ENCODE measurements at regions not wholly inside any gene's neighbourhood (a gene's known extent, or its start where the extent isn't known, plus 50 kb on each side); places are given as distances from the start of the nearest gene placed in this dataset.
"Not testable (repeated sequence)": the region's sequence is repeated elsewhere in the genome, so short reads cannot be mapped to it uniquely, and the experiment has no call there.

DNA sequence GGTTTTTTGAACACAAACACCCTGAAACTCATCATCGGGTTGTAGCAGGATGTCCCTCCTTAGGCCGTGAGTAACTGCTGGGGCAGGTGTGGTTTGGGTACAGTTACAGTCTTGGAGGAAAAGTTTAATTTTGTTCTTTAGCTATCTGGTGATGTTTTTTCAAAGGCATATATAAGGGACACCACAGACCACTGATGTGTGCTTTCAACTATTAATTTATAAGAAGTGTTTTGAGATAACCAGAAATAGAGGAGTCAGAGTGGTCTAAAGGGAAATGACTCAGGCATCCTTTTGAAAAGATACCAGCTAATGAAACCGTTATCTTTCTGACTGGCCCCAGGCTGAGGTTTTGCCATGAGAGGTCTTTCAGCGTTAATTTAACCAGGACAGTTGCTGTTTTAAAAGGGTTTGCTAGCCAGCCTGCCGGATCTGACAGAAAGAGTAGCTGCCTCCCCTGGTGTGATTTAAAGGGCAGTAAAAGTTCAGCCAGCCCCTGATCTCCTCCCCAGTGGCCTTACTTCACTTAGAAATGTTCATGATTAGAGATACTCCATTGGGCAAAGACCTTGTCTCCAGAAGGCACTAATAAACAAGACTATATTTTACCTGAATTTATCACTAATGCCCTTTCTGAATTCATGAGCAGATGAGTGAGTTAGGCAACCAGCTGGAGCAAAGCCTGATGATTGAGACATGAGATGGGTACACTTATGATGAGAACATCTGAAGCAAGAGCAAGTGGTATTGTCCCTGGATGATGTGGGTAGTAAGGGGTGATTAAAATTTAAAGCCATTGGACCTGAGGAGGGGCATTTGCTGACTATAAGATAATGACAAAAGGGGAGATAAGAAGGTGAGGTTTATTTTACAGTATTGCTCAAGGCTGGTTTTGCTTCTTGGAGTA, 482.5 kb upstream of the TBL1XR1 start:
- no peak for ATAC-seq

DNA sequence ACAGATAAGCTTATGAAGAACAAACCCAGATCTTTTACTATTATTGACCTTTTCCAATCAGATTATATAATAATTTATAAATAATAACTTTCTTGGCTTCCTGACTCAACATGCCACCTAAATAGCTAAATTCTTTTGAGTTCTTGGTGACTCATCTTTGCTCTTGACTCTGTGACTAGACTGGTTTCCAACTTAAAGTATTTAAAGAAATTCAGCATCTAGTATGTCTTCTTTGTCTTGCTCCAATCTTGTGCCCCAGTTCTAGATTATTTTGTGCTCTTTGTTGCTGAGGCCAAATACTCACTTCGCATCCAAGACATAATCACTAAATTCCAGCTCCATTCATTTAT, 483.2 kb upstream of the TBL1XR1 start:
- ATAC-seq, result no peak

DNA sequence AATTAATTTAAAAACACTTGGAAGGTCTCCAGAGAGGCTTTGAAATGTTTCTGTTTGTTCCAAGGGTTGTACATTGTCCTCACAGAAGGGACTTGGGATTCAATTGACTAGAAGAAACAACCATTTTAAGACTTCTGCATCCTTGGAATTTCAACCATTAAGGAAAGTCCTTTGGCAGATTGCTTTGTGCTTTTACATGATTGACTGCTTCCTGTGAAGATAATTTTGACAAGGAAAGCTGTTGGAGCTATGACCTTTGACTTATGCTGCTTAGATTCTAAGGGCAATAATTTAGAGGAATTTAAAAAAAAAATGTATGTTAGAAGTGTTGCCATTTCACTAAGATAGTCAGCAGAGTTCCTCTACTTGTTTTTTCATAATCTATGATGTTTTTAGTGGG, 483.9 kb upstream of the TBL1XR1 start:
- ATAC-seq, result no peak

DNA sequence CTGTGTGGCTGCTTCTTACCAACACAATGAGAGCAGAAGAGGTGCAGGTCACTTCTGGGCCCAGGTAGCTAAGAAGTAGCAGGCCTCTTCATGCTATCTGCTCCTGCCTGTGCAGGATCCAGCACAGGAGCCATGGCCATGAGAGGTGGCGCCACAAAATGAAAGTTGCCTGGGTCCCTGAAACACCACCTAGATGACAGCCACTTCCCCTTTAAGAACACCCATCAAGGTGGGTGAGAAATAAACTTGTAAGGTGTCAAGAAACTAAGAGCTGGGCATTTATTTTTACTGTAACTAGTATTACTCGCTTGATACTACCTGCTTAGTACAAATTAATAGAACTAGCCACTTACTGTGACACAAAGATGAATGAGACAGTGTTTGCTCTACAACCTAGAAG, 484.6 kb upstream of the TBL1XR1 start:
- no peak for ATAC-seq

DNA sequence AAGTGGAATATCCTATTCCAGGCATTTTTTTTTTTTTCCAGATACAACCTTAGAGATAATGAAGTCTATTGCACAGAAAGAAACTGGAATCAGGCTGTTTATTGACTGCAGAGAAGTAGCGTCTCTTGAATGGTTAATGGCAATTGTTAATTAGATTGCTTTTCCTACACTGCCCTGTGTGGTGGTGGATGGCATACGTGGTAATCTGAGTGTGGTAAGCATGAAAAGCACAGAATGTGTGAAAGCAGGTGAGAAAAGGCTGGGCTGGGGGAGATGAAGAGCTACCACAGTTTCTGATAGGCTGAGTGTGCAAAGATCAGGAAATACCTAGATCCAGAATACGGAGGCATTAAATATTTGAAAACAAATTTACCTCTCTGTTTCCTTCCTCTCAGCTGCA, 486.3 kb upstream of the TBL1XR1 start:
- ATAC-seq, result no peak

DNA sequence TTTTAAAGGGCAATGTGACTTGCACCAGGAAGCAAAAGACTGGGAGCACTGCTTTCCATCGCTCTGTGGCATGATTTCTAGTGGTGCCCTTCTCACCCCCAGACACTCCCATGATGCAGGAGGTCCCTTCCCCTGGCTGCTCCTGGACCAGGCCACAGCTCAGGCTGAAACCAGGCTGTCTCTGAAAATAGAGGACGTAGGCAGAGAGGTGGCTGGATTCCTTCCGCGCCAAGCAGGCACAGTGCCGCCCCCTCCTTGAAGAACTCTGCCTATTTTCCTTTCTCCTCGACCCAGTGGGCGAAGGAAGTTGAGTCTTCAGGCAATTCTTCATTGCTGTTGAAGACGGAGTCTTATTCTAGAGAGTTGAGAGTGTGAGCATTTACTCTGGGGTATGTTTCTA, 489.4 kb upstream of the TBL1XR1 start:
- no peak for ATAC-seq

DNA sequence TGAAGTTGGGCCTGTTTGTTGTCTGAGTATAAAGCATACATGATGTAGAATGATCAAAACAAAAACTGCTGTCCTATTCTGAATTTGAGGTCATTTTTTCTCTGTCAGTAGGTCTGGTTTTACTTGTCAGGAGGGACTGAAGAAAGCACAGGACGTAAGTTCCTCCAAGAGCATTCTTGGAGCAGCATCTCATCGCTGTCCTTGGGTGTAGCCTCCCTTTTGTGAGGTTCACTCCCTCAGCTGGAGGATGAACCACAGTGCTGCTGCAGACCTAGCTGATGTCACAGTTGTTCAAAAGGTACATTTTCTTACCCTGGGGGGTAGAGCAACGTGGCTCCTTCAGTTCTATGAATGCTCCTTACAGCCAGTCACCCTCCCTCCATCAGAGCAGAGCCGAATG, 490.0 kb upstream of the TBL1XR1 start:
- ATAC-seq, result peak; percentile 25

DNA sequence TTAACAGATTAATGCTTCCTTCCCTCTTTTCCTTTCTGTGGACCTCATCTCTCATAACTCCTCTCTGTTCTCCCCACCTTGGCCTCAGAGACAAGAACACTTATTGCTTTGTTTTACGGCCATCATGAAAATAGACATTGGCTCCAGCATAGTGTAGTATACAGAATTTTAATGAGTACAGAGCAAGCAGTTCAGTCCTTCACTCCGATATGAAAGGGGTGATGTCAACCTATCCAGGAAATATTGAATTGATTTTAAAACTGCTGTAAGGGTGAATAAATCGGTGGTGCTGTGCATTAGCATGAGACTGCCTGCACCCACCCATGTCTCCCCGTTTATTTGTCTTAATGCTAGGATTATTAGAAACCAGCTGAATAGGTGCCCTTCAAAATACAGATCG, 490.9 kb upstream of the TBL1XR1 start:
- ATAC-seq, result no peak

DNA sequence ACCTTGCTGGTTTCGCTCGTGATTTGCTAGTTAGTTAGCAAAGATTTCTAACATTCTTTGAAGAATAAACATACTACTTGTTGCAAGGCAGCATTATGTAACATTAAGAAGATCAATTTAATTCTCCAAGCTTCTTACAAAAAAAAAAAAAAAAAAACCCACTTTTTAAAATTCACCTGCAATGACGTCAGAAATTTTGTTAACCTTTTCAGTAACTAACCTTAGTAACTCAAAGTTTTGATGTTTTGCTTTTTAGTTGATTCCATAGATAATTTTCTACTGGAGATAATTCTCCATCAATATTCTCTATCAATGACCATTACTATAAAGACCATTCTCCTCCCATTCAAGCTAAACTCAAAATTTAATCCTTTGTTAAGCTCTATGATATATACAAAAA, 491.8 kb upstream of the TBL1XR1 start:
- no peak for ATAC-seq

DNA sequence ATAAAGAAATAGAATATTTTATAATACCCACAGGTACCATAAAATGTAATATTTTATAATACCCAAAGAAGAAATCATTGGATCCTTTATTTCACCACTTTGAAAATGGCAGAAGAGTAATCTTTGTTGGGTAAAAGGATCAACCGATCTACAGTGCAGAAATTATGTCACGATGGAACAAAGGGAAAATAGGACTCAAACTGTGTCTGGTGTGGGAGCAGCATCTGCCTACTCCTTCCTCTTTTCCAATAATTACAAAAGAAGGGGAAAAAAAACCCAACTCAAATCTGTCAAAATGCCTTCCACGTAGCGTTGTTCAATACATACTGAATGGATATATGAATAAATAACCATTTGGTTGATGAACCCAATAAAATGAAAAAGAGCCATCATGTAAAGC, 492.6 kb upstream of the TBL1XR1 start:
- no peak for ATAC-seq

DNA sequence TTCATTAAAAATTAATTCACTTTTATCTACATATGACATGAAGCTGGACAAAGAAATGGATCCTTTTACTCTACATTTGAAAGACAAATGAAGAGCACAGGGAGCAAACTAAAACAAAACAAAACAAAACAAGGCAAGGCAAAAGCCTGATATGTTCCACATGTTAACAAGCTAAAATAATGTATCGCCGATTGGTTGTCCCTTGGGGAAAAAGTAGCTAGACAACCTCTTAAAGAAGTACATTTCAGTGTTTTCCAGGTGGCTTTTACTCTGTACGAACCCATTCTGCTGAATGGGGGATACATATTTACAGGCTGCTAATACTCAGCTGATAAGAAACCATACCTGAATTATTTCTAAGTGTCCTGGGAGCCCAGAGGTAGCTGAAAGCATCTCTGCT, 493.0 kb upstream of the TBL1XR1 start:
- no peak for ATAC-seq

DNA sequence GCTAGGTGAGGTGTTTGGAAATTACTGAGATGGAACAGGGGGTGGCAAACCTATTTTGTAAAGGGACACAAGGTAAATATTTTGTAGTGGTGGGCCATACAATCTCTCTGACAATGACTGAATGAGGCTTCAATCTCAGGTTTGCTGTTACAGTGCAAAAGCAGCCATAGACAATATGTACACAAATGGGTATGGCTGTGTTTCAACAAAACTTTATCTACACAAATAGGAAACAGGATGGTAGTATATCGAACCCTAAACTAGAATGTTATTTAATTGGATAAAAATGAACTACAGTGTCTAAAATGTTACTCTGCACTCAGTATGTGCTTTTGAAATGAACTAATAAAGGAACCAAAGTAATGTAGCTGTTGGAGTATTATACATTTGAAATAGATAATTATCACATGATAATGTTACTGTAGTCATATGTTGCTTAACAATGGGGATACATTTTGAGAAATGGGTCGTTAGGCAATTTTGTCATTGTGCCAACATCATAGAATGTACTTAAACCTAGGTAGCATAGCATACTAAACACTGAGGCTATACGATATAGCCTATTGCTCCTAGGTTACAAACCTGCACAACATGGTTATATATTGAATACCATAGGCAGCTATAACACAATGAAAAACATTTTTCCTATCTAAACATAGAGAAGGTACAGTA, 495.2 kb upstream of the TBL1XR1 start:
- ATAC-seq, result no peak

DNA sequence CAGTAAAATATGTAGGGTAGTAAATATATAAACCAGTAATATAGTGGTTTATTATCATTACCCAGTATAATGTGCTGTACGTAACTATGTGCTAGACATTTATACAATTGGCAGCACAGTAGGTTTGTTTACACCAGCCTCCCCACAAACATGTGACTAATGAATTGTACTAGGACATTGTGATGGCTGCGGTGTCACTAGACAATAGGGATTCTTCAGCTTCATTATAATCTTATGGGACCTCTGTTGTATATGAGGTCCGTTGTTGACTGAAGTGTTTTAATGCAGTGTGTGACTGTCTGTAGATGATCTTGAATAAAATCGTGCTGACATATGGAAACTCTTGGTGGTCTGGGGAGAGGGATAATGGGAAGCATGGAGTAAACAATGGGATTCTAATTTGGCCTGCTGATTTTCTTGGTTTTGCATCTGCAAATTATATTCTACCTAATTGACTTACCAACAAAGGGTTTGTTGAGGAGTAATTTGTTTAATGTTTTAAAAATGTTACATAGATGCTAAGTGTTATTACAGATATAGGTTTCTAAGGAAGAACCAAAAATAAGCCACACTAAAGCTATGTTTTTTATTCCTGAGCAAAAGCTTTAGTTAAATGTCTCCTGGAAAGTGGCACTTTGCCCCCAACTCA, 496.5 kb upstream of the TBL1XR1 start:
- no peak for ATAC-seq

DNA sequence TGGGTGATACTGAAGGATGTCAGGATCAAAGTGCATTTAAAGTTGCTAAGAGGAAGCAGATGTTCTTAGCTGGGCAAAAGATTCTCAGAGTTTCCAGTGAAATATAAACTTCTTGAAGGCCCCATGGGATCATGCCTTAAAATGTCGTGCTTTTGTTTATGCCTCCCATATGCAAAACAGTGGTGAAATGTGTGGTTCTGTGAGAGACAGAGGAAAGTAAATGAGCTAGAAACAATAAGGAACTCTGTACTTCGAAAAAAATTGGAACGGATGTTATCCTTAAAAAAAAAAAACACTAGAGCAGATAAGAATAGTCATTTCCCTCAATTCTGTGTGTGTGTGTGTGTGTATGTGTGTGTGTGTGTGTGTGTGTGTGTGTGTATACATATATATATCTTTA, 497.0 kb upstream of the TBL1XR1 start:
- ATAC-seq, result no peak

DNA sequence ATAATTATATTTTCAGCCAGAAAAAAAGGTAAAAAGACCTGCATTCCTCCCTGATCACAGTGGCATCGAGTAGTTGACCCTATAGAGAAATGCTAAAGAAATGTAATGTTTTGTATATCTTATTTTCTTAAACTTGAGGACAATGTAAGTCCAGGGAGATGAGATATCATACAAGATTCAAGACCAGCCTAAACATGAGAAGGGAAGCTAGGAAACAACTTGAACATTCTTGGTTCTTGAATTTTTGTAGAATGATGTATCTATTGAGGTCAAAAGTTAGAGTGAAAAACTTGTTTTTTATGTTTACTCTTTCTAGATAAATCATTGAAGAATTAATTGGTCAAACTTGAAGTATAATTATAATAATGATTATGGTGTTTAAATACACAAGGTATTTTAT, 497.7 kb upstream of the TBL1XR1 start:
- no peak for ATAC-seq

DNA sequence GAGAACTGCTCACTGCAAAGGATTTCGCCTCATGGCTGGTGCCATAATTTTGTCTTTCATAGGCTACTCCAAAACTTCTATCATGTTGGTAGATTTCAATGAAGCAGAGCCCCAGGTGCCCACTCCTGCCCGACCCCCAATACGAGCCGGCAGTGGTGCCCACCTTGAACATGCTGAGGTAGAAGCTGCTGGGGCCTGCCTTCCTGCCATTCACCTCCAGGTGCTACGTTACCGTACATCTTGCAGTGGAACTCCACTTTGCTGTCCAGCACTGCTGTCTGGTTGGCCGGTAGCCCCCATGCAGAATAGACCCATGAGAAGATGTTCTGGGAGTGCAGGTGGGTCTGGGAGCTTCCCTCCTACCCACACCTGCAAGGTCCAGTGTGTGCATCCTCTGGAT, 502.8 kb upstream of the TBL1XR1 start:
- ATAC-seq, result no peak

DNA sequence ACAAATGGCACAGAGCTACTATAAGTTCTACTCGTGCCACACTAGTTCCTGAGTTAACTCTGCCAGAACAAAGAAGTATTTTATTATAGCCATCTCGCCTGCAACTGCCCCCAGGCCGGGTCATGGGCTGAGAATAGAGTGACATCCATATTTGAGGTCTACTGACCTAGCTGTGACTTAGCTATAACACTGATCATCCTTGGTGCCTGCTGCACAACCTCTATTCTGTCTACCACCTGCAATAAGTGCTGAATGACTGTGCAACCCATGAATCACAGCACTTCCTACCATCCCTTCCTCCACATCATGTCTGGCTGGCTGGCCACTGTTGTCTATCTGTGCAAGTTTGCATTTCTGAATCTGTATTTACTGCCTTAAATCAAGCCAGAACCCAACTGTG, 506.5 kb upstream of the TBL1XR1 start:
- ATAC-seq, result no peak

DNA sequence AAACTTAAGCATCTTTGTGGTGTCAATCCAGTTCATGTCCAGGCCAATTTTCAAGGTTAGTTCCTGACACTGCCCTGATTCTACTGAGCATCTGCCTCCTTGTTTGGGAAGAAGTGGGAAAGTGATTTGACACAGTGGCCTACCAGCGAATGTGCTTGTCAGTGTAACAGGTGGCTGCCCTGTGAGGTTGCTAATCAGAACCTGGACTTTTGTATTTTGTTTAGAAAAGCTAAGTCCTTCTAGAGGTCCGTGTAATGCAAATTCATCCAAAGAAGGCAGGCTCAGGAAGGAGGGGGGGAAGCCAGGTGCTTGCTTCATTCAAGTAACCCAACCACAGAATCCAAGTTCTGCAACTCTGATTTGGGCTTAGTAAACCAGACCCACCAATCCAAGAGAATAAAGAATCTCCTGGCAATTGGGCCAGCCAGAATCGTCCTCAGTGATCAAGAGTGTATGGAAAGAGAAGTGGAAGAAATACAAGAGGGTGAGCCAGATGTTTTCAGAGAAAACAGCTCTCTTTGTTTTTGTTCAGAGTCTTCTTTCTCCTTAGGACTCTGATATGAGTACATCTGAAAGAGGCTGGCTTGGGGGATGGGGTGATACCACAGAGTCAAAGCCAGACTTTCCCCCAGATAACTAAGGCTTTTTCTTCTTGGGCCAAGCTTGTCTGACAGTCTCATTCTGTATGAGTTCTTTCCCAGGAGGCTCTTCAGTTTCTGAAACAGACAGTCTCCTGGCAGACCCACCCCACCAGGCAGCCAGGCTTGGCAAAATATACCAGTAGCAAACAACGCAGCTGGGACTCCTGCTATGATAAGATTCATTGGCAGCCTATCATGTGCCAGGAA, 508.9 kb upstream of the TBL1XR1 start:
- no peak for ATAC-seq

DNA sequence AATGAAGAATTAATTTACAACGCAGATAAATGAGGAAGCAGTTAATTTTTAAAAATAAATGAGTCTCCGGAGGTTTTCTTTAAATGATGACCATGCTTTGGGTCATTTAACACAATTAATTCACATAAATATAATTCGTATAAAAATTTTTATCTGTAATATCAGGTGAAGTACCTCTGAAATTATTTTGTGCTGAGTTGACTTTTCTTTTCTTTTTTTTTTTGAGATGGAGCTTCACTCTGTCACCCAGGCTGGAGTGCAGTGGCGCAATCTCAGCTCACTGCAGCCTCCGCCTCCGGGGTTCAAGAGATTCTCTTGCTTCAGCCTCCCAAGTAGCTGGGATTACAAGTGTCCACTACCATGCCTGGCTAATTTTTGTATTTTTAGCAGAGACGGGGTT, 512.2 kb upstream of the TBL1XR1 start:
- not testable (repeated sequence) for ATAC-seq

DNA sequence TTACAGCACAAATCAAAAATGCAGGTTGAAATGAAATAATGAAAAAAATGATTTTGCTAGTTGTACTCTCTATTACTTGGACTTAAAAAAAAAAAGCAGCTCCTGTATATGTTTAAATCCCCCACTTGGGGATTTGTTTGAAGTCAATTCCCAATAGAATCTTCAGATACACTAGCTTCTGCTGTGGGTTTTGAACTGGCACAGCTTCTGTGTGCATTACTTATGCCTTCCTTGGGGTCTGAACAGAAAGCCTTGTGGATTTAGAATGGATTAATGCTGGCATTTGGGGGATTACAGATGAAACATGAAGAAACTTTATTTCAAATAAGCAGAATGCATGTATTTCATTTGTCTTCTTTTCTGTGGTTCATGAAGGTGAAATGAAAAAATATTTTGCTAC, 513.2 kb upstream of the TBL1XR1 start:
- ATAC-seq, result no peak

DNA sequence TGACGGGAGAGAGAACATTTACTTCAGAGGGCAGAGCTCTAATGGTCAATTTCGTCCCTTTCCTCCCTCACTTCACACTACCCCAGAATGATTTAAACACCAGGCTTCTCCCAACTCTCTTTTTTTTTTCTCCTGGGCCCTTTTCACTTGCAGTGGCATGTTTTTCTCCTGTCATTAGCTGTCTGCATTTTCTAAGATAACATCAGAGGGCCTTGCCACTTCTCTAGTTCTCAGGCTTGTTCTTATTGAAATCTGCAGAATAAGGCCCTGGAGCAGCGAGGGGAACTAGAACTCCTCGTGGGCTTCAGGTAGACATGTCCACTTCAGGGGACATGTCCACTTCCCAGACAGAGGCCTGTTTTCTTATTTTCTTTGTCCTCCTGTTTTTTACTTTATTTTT, 514.4 kb upstream of the TBL1XR1 start:
- no peak for ATAC-seq

DNA sequence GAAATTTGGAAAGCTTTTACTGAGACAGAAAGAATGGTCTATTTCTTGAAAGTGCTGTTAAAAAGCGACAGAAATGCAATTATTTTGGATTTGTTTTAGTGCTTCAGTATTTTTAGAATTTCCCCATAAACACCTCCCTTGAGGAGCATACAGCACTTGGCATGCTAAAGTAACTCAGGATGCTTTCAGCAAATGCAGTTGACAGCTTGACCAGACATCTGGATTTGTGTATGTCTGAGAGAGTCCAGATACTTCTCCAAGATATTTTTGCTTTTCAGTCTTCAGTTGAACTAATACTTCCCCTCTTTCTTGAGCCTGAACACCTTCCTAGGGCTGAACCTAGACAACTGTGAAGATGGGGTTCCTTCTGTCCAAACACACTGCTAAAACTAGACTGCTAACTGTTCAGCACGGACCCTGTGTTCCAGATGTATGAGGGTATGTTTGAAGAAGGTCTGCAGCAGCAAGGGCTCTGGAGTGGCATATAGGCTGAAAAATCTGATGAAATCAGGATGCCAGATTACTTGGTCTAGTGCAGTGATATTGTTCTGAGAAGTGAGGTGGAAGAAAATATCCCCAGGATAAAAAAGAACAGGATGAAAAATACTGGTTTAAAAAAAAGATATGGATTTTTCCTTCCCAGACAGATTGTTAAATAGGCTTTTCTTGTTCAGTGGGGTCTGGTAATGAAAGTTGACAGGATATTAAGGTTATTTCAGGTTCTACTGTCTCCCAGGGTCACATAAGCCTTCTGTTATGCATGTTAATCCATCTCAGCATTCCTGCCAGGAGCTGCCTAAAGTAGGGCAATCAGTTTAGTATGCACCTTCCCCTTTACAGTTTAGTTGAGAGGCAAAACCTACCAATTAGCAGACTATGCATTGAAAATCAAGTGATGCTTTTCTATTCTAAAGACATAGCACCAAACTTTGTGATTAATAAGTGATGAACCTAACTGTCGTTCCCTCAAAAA, 516.9 kb upstream of the TBL1XR1 start:
- peak; percentile 44 for ATAC-seq
